Mesothelial cell of epicardium (in vitro differentiated cells): ENCODE measurements at regions not wholly inside any gene's neighbourhood (a gene's known extent, or its start where the extent isn't known, plus 50 kb on each side); places are given as distances from the start of the nearest gene placed in this dataset.

Experiments
- DNase-seq, 2 experiments: peaks; one replicate each; pipeline ENCODE4 v3.0.0; 2021; ENCODE audit warnings: low spot score in 2 of 2; ENCODE audit not compliant: unreplicated experiment in 2 of 2
- H3K27ac Mint-ChIP-seq: 2 replicates; pipeline ENCODE4 v1.8.0; 2021; ENCODE audit warnings: mixed read lengths
- H3K27me3 Mint-ChIP-seq: 2 replicates; pipeline ENCODE4 v1.8.0; 2021; ENCODE audit warnings: low read depth, mixed read lengths
- H3K36me3 Mint-ChIP-seq: 2 replicates; pipeline ENCODE4 v1.8.0; 2021; ENCODE audit warnings: mixed read lengths
- H3K4me1 Mint-ChIP-seq: 2 replicates; pipeline ENCODE4 v1.8.0; 2021; ENCODE audit warnings: mixed read lengths
- H3K4me3 Mint-ChIP-seq: 2 replicates; pipeline ENCODE4 v1.8.0; 2021; ENCODE audit warnings: mild to moderate bottlenecking, moderate library complexity, mixed read lengths
- H3K9me3 Mint-ChIP-seq: 2 replicates; pipeline ENCODE4 v1.8.0; 2021; ENCODE audit warnings: mixed read lengths
- CTCF ChIP-seq: fragments of 200-600 bp; sonication (generic); IDR thresholded peaks from one replicate; pipeline ENCODE4 v1.5.0; 2021; ENCODE audit warnings: antibody characterized with exemption; ENCODE audit not compliant: unreplicated experiment

- H3K27ac Mint-ChIP-seq: no peak overlapping the region
- no peaks in the 10 kb centered on the region for H3K36me3 Mint-ChIP-seq
- no peak for DNase-seq
- H3K9me3 Mint-ChIP-seq: peaks cover 5% of the 10 kb centered on the region
- TF ChIP-seq CTCF: no peak
- H3K27me3 Mint-ChIP-seq: no peaks in the 10 kb centered on the region
- H3K4me1 Mint-ChIP-seq: no peaks in the 10 kb centered on the region
- H3K4me3 Mint-ChIP-seq: no peak overlapping the region
Observed at GRCh38 chr18:38826247-38826646, 1260.6 kb upstream of the CELF4 start.

GRCh38 chr18:38811209-38811608 lies 1245.6 kb upstream of the CELF4 start:
- DNase-seq: no peak
- Mint-ChIP-seq H3K4me3 (no peak overlapping the region), H3K27me3 (no peaks in the 10 kb centered on the region), H3K9me3 (peaks cover 3% of the 10 kb centered on the region), H3K36me3 (no peaks in the 10 kb centered on the region), H3K27ac (no peak overlapping the region), H3K4me1 (no peaks in the 10 kb centered on the region)
- TF ChIP-seq CTCF: no peak

GRCh38 chr18:38810789-38811188 lies 1245.2 kb upstream of the CELF4 start:
- H3K27ac Mint-ChIP-seq: no peak overlapping the region
- DNase-seq: no peak
- TF ChIP-seq CTCF: no peak
- H3K27me3 Mint-ChIP-seq: peaks cover 3% of the 10 kb centered on the region
- H3K4me1 Mint-ChIP-seq: no peaks in the 10 kb centered on the region
- peaks cover 3% of the 10 kb centered on the region for H3K9me3 Mint-ChIP-seq
- no peak overlapping the region for H3K4me3 Mint-ChIP-seq
- H3K36me3 Mint-ChIP-seq: no peaks in the 10 kb centered on the region

- no peak overlapping the region for H3K27ac Mint-ChIP-seq
- H3K27me3 Mint-ChIP-seq: peaks cover 4% of the 10 kb centered on the region
- H3K9me3 Mint-ChIP-seq: no peaks in the 10 kb centered on the region
- TF ChIP-seq CTCF: no peak
- no peaks in the 10 kb centered on the region for H3K4me1 Mint-ChIP-seq
- DNase-seq: no peak
- no peak overlapping the region for H3K4me3 Mint-ChIP-seq
- no peaks in the 10 kb centered on the region for H3K36me3 Mint-ChIP-seq
Observed at GRCh38 chr18:38807915-38808314, 1242.3 kb upstream of the CELF4 start.

GRCh38 chr18:38805256-38805655 lies 1239.7 kb upstream of the CELF4 start:
- Mint-ChIP-seq H3K27ac (no peak overlapping the region), H3K4me1 (no peaks in the 10 kb centered on the region), H3K27me3 (peaks cover 4% of the 10 kb centered on the region), H3K9me3 (no peaks in the 10 kb centered on the region), H3K36me3 (no peaks in the 10 kb centered on the region), H3K4me3 (no peak overlapping the region)
- TF ChIP-seq CTCF: no peak
- no peak for DNase-seq

- Mint-ChIP-seq H3K27ac (no peak overlapping the region), H3K4me3 (no peak overlapping the region), H3K27me3 (peaks cover 4% of the 10 kb centered on the region), H3K4me1 (no peaks in the 10 kb centered on the region), H3K36me3 (no peaks in the 10 kb centered on the region), H3K9me3 (peaks cover 8% of the 10 kb centered on the region)
- no peak for DNase-seq
- no peak for TF ChIP-seq CTCF
Observed at GRCh38 chr18:38801640-38802039, 1236.0 kb upstream of the CELF4 start.
